ENCODE measurements at regions not wholly inside any gene's neighbourhood (a gene's known extent, or its start where the extent isn't known, plus 50 kb on each side); places are given as distances from the start of the nearest gene placed in this dataset.

GRCh38 chr6:12403947-12404647, 113.9 kb downstream of the EDN1 start:
- TF ChIP-seq CTCF (IDR thresholded peaks at IDR 0.05; ENCODE audit: control extremely low read depth in 1 of 3, insufficient read depth in 1 of 3, low read depth in 1 of 3, low read length in 3 of 3) (no peak), EP300 (IDR thresholded peaks at IDR 0.05; ENCODE audit: borderline replicate concordance in 1 of 2, low read depth in 2 of 2, low read length in 2 of 2) (no peak), SRF (IDR thresholded peaks at IDR 0.05; ENCODE audit: low read depth, low read length) (no peak), YY1 (IDR thresholded peaks at IDR 0.05; ENCODE audit: low read depth, low read length) (no peak), GABPA (IDR thresholded peaks at IDR 0.05; ENCODE audit: borderline replicate concordance, insufficient read depth, low read length) (no peak), KDM5A (IDR thresholded peaks at IDR 0.05; ENCODE audit: low read length) (no peak), CHD2 (IDR thresholded peaks at IDR 0.05; ENCODE audit: low read length) (no peak), SIX5 (IDR thresholded peaks at IDR 0.05; ENCODE audit: low read depth, low read length) (no peak), POLR2A (IDR thresholded peaks at IDR 0.05; ENCODE audit: control extremely low read depth in 1 of 2, low read depth in 2 of 2, low read length in 2 of 2) (no peak)
- TF ChIP-seq, protein P1, sequence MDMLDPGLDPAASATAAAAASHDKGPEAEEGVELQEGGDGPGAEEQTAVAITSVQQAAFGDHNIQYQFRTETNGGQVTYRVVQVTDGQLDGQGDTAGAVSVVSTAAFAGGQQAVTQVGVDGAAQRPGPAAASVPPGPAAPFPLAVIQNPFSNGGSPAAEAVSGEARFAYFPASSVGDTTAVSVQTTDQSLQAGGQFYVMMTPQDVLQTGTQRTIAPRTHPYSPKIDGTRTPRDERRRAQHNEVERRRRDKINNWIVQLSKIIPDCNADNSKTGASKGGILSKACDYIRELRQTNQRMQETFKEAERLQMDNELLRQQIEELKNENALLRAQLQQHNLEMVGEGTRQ (IDR thresholded peaks at IDR 0.05; ENCODE audit: low read length), result no peak

All from H1 (cell line).